Islet of Langerhans (tissue), 1 donor: ENCODE measurements at regions not wholly inside any gene's neighbourhood (a gene's known extent, or its start where the extent isn't known, plus 50 kb on each side); places are given as distances from the start of the nearest gene placed in this dataset.

Source experiments
- FAIRE-seq: peaks from one replicate; lab custom pipeline; 2011; peaks lifted over from hg19 to GRCh38; lab: Jason Lieb, UNC

GRCh38 chr6:6783721-6784120 is 195.2 kb downstream of the LY86 start:
- FAIRE-seq, result no peak

GRCh38 chr6:6784514-6785162 is 196.1 kb downstream of the LY86 start:
- no peak for FAIRE-seq

GRCh38 chr6:6785163-6785521 is 196.6 kb downstream of the LY86 start:
- FAIRE-seq, result no peak

- no peak for FAIRE-seq
These were observed 200.0 kb downstream of the LY86 start for GRCh38 chr6:6788394-6789032.

GRCh38 chr6:6790393-6790792 is 201.9 kb downstream of the LY86 start:
- FAIRE-seq, result no peak

GRCh38 chr6:6790891-6791290 is 202.4 kb downstream of the LY86 start:
- no peak for FAIRE-seq

GRCh38 chr6:6793388-6794250 is 205.1 kb downstream of the LY86 start:
- FAIRE-seq, result no peak

- no peak for FAIRE-seq
These were observed 206.9 kb downstream of the LY86 start for GRCh38 chr6:6795393-6795792.

GRCh38 chr6:6796818-6797217 is 208.3 kb downstream of the LY86 start:
- FAIRE-seq, result no peak

GRCh38 chr6:6798448-6798860 is 209.9 kb downstream of the LY86 start:
- FAIRE-seq, result no peak

- FAIRE-seq, result no peak
These were observed 212.4 kb downstream of the LY86 start for GRCh38 chr6:6801005-6801335.

- no peak for FAIRE-seq
These were observed 213.2 kb downstream of the LY86 start for GRCh38 chr6:6801635-6802218.

GRCh38 chr6:6803180-6803977 is 214.9 kb downstream of the LY86 start:
- FAIRE-seq, result no peak

GRCh38 chr6:6804843-6805615 is 216.5 kb downstream of the LY86 start:
- no peak for FAIRE-seq

- FAIRE-seq, result no peak
These were observed 218.5 kb downstream of the LY86 start for GRCh38 chr6:6806844-6807518.

GRCh38 chr6:6808343-6808742 is 219.8 kb downstream of the LY86 start:
- FAIRE-seq, result no peak

GRCh38 chr6:6808915-6809314 is 220.4 kb downstream of the LY86 start:
- FAIRE-seq, result no peak

GRCh38 chr6:6810727-6811126 is 222.2 kb downstream of the LY86 start:
- no peak for FAIRE-seq

GRCh38 chr6:6811128-6812009 is 222.8 kb downstream of the LY86 start:
- FAIRE-seq, result no peak

GRCh38 chr6:6812427-6812826 is 223.9 kb downstream of the LY86 start:
- no peak for FAIRE-seq
